GM23338 (cell line): ENCODE measurements at regions not wholly inside any gene's neighbourhood (a gene's known extent, or its start where the extent isn't known, plus 50 kb on each side); places are given as distances from the start of the nearest gene placed in this dataset.

ENCODE experiments used
- ATAC-seq: fragments of 200-7000 bp; cut with Tn5 transposase; 3 replicates; pipeline ENCODE4 v1.9.1; 2020
- DNase-seq: peaks from one replicate; pipeline ENCODE4 v3.0.0-alpha.2; 2015; ENCODE audit warnings: low spot score
- H2AFZ ChIP-seq: fragments of 200-600 bp; sonication (generic); 2 replicates; pipeline ENCODE4 v1.8.0; 2016; ENCODE audit warnings: antibody characterized with exemption, mild to moderate bottlenecking, moderate library complexity
- H3F3A ChIP-seq: fragments of 200-600 bp; sonication (generic); replicated peaks from 2 replicates; pipeline ENCODE4 v1.8.0; 2017; ENCODE audit warnings: antibody characterized with exemption, mixed run types, low read depth
- H3K27ac ChIP-seq: fragments of 200-600 bp; sonication (generic); 2 replicates; pipeline ENCODE4 v1.6.1; 2016; ENCODE audit warnings: low read depth
- H3K27me3 ChIP-seq: fragments of 200-600 bp; sonication (generic); 2 replicates; pipeline ENCODE4 v1.8.0; 2016; ENCODE audit warnings: mild to moderate bottlenecking, mixed run types, moderate library complexity; ENCODE audit not compliant: insufficient read depth
- H3K36me3 ChIP-seq: fragments of 200-600 bp; sonication (generic); 2 replicates; pipeline ENCODE4 v1.8.0; 2016; ENCODE audit warnings: mild to moderate bottlenecking; ENCODE audit not compliant: insufficient read depth
- H3K4me1 ChIP-seq: fragments of 200-600 bp; sonication (generic); 2 replicates; pipeline ENCODE4 v1.8.0; 2016; ENCODE audit warnings: mild to moderate bottlenecking, moderate library complexity; ENCODE audit not compliant: insufficient read depth
- H3K4me2 ChIP-seq: fragments of 200-600 bp; sonication (generic); 2 replicates; pipeline ENCODE4 v1.7.1; 2017; ENCODE audit warnings: mixed run types
- H3K4me3 ChIP-seq: fragments of 200-600 bp; sonication (generic); 2 replicates; pipeline ENCODE4 v1.6.1; 2016; ENCODE audit warnings: mixed run types
- H3K79me2 ChIP-seq: fragments of 200-600 bp; sonication (generic); replicated peaks from 2 replicates; pipeline ENCODE4 v1.8.0; 2017; ENCODE audit warnings: mild to moderate bottlenecking; ENCODE audit not compliant: insufficient read depth
- H3K9me2 ChIP-seq: fragments of 200-600 bp; sonication (generic); 2 replicates; pipeline ENCODE4 v1.8.0; 2017; ENCODE audit not compliant: insufficient read depth
- H4K20me1 ChIP-seq: fragments of 200-600 bp; sonication (generic); replicated peaks from 2 replicates; pipeline ENCODE4 v1.8.0; 2017; ENCODE audit warnings: mild to moderate bottlenecking; ENCODE audit not compliant: insufficient read depth
- H3K27ac Mint-ChIP-seq: 2 replicates; pipeline ENCODE4 v1.8.0; 2020; ENCODE audit warnings: inconsistent platforms, mild to moderate bottlenecking, moderate library complexity, mixed read lengths
- H3K27me3 Mint-ChIP-seq: 3 replicates; pipeline ENCODE4 v1.8.0; 2022; ENCODE audit warnings: low read depth, mild to moderate bottlenecking, moderate library complexity, mixed read lengths, inconsistent platforms; ENCODE audit not compliant: insufficient read depth, poor library complexity
- H3K36me3 Mint-ChIP-seq: 3 replicates; pipeline ENCODE4 v1.8.0; 2021; ENCODE audit warnings: low read depth, mild to moderate bottlenecking, inconsistent platforms, moderate library complexity, mixed read lengths
- H3K4me1 Mint-ChIP-seq: 3 replicates; pipeline ENCODE4 v1.8.0; 2020; ENCODE audit warnings: mild to moderate bottlenecking, inconsistent platforms, mixed read lengths
- H3K4me3 Mint-ChIP-seq: 3 replicates; pipeline ENCODE4 v1.8.0; 2021; ENCODE audit warnings: moderate library complexity, mild to moderate bottlenecking, inconsistent platforms, mixed read lengths
- H3K9me3 Mint-ChIP-seq: 3 replicates; pipeline ENCODE4 v1.8.0; 2020; ENCODE audit warnings: moderate library complexity, mild to moderate bottlenecking, inconsistent platforms, mixed read lengths
- ETS1 ChIP-seq: IDR thresholded peaks from 2 replicates; pipeline ENCODE4 v1.6.1; 2016; ENCODE audit warnings: antibody characterized with exemption
- JUNB ChIP-seq: IDR thresholded peaks from one replicate; pipeline ENCODE4 v1.6.1; 2016; ENCODE audit warnings: antibody characterized with exemption; ENCODE audit not compliant: unreplicated experiment
- STAT1 ChIP-seq: IDR thresholded peaks from one replicate; pipeline ENCODE4 v1.6.1; 2016; ENCODE audit warnings: antibody characterized with exemption; ENCODE audit not compliant: unreplicated experiment
- ZNF114 ChIP-seq: fragments of 250-450 bp; sonication (Bioruptor Pico); IDR thresholded peaks from 2 replicates; pipeline ENCODE4 v1.5.0; 2020; ENCODE audit warnings: mild to moderate bottlenecking, moderate library complexity
- TF ChIP-seq, protein P1 (sequence below): IDR thresholded peaks from one replicate; pipeline ENCODE4 v1.6.1; 2018; ENCODE audit warnings: antibody characterized with exemption; ENCODE audit not compliant: unreplicated experiment

DNA sequence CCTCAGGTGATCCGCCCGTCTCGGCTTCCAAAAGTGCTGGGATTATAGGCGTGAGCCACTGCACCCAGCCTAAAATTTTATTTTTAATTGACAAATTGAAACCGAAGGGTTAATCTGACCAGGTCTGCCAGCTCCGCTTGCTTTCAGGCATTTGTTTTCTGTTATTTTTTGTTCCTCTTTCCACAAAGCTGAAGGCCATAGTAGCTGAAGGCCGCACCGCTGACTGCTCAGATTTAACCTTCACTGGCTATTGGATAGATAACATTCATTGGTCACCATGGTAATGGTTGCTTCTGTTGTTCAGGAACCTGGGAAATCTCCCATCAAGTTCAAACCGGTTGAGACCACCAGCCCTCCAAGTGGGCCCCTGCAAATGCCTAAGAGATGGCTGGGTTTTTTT lies 124.5 kb upstream of the USP29 start:
- no peak overlapping the region for H3K27ac Mint-ChIP-seq
- Histone ChIP-seq H3K27me3 (no peaks in the 10 kb centered on the region), H3K4me3 (no peak overlapping the region), H3K9me2 (no peaks in the 10 kb centered on the region), H3K79me2 (no peaks in the 10 kb centered on the region), H3K4me2 (no peak overlapping the region), H4K20me1 (no peaks in the 10 kb centered on the region), H3F3A (no peaks in the 10 kb centered on the region), H2AFZ (no peak overlapping the region), H3K27ac (no peak overlapping the region), H3K36me3 (peaks cover 3% of the 10 kb centered on the region; the same call in 1 of the 2 replicates), H3K4me1 (no peaks in the 10 kb centered on the region)
- TF ChIP-seq, protein P1, sequence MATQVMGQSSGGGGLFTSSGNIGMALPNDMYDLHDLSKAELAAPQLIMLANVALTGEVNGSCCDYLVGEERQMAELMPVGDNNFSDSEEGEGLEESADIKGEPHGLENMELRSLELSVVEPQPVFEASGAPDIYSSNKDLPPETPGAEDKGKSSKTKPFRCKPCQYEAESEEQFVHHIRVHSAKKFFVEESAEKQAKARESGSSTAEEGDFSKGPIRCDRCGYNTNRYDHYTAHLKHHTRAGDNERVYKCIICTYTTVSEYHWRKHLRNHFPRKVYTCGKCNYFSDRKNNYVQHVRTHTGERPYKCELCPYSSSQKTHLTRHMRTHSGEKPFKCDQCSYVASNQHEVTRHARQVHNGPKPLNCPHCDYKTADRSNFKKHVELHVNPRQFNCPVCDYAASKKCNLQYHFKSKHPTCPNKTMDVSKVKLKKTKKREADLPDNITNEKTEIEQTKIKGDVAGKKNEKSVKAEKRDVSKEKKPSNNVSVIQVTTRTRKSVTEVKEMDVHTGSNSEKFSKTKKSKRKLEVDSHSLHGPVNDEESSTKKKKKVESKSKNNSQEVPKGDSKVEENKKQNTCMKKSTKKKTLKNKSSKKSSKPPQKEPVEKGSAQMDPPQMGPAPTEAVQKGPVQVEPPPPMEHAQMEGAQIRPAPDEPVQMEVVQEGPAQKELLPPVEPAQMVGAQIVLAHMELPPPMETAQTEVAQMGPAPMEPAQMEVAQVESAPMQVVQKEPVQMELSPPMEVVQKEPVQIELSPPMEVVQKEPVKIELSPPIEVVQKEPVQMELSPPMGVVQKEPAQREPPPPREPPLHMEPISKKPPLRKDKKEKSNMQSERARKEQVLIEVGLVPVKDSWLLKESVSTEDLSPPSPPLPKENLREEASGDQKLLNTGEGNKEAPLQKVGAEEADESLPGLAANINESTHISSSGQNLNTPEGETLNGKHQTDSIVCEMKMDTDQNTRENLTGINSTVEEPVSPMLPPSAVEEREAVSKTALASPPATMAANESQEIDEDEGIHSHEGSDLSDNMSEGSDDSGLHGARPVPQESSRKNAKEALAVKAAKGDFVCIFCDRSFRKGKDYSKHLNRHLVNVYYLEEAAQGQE, result no peak
- no peak for TF ChIP-seq STAT1
- no peak for TF ChIP-seq ETS1
- ATAC-seq (no peak), DNase-seq (no peak)
- no peak overlapping the region for H3K4me3 Mint-ChIP-seq
- H3K36me3 Mint-ChIP-seq, result peaks cover 40% of the 10 kb centered on the region
- peaks cover 6% of the 10 kb centered on the region for H3K27me3 Mint-ChIP-seq
- H3K4me1 Mint-ChIP-seq, result no peaks in the 10 kb centered on the region
- peaks cover 93% of the 10 kb centered on the region for H3K9me3 Mint-ChIP-seq

DNA sequence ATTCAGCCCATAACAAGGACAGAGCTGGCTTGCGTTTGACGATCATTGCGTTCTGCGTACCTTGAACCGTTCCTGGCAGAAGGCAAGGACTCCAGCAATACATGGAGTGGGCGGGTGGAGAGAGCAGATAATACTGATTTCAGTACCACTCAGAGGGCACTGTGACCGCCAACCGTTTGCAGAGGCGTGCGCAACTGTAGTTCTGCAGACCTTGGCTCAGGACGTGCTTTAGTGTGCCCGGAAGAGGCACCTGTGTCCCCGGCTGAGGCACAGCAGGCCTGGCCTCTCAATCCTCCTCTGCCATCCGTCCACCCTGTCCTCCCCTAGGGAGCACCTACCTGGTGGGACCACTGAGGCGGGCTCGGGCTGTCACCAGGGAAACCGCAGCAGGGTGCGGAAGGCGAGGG lies 117.6 kb upstream of the USP29 start:
- H3K4me3 ChIP-seq, result no peak overlapping the region
- H2AFZ ChIP-seq, result no peak overlapping the region
- no peaks in the 10 kb centered on the region for H3K36me3 ChIP-seq
- H3K9me2 ChIP-seq, result no peaks in the 10 kb centered on the region
- Mint-ChIP-seq H3K36me3 (peaks cover 38% of the 10 kb centered on the region), H3K27me3 (peaks cover 6% of the 10 kb centered on the region), H3K4me3 (no peak overlapping the region), H3K9me3 (peaks cover 86% of the 10 kb centered on the region), H3K4me1 (no peaks in the 10 kb centered on the region), H3K27ac (no peak overlapping the region)
- ATAC-seq (no peak), DNase-seq (no peak)
- H3K79me2 ChIP-seq, result no peaks in the 10 kb centered on the region
- no peaks in the 10 kb centered on the region for H3F3A ChIP-seq
- no peak overlapping the region for H3K4me2 ChIP-seq
- H3K27me3 ChIP-seq, result no peaks in the 10 kb centered on the region
- H4K20me1 ChIP-seq, result no peaks in the 10 kb centered on the region
- no peaks in the 10 kb centered on the region for H3K4me1 ChIP-seq
- H3K27ac ChIP-seq, result no peak overlapping the region
- TF ChIP-seq, protein P1, result no peak
- TF ChIP-seq JUNB, result no peak
- TF ChIP-seq ZNF114, result no peak
- no peak for TF ChIP-seq ETS1
